ENCODE measurements at regions not wholly inside any gene's neighbourhood (a gene's known extent, or its start where the extent isn't known, plus 50 kb on each side); places are given as distances from the start of the nearest gene placed in this dataset.

DNA sequence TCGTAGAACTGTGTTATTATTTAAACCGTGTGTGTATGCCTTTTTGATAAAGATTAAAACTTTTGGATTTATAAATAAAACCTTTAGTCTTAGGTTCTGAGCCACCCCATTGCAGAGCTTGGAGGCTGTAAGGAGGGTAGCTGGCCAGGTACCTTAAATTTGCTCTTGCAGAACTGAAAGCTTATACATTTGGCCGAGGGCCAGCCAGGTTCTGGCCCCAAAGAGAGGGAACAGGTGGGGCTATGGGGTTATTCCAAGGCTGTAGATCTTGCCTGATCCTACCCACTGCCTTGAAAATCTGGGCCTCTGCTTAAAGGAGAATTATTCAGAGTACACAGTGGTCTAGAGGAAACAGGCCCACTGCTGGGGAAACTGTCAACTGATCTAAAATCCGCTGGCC lies 59.6 kb downstream of the CAMK2N1 start:
- peak; percentile 9 for DNase-seq (ENCODE audit: low read depth)
- TF ChIP-seq, protein P1, sequence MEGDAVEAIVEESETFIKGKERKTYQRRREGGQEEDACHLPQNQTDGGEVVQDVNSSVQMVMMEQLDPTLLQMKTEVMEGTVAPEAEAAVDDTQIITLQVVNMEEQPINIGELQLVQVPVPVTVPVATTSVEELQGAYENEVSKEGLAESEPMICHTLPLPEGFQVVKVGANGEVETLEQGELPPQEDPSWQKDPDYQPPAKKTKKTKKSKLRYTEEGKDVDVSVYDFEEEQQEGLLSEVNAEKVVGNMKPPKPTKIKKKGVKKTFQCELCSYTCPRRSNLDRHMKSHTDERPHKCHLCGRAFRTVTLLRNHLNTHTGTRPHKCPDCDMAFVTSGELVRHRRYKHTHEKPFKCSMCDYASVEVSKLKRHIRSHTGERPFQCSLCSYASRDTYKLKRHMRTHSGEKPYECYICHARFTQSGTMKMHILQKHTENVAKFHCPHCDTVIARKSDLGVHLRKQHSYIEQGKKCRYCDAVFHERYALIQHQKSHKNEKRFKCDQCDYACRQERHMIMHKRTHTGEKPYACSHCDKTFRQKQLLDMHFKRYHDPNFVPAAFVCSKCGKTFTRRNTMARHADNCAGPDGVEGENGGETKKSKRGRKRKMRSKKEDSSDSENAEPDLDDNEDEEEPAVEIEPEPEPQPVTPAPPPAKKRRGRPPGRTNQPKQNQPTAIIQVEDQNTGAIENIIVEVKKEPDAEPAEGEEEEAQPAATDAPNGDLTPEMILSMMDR (IDR thresholded peaks at IDR 0.05; ENCODE audit: insufficient read depth, low read depth, low read length, missing control alignments) = no peak
- H3K4me3 ChIP-seq (ENCODE audit: low read depth, low read length) = no peak overlapping the region

DNA sequence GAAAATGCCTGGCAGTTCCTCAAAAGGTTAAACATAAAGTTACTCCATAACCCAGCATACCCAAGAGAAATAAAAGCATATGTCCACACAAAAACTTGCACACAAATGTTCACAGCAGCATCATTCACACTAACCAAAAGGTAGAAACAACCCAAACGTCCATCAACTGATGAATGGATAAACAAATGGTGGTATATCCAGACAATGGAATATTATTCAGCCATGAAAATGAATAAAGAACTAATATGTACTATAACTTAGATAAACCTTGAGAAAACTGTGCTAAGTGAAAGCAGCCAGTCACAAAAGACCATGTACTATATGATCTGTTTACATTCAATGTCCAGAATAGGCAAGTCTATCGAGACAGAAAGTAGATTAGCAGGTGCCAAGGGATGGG lies 60.4 kb downstream of the CAMK2N1 start:
- no peak overlapping the region for H3K4me3 ChIP-seq (ENCODE audit: low read depth, low read length)
- no peak for DNase-seq (ENCODE audit: low read depth)
- TF ChIP-seq, protein P1 (IDR thresholded peaks at IDR 0.05; ENCODE audit: insufficient read depth, low read depth, low read length, missing control alignments) = no peak

DNA sequence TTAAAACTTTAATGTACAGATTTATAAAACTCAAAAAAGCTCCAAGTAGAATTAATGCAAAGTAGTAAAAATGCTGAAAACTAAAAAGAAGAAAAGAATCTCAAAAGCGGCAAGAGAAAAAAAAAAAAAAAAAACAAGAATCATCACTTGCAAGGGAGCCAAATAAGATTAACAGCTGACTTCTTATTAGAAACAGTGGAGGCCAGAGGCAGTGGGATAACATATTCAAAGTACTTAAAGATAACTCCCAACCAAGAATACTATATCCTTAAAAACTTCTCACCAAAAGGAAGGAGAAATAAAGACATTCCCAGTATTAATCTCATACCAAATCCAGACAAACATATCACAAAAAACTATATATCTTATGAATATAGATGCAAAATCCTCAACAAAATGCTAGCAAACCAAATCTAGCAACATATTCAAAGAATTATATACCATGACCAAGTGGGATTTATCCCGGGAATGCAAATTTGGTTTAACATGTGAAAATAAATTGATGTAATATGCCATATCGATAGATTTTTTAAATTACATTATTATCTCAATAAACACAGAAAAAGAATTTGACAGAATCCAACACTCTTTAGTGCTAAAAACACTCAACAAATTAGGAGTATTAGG lies 62.7 kb downstream of the CAMK2N1 start:
- H3K4me3 ChIP-seq (ENCODE audit: low read depth, low read length) = no peak overlapping the region
- no peak for DNase-seq (ENCODE audit: low read depth)
- TF ChIP-seq, protein P1 (IDR thresholded peaks at IDR 0.05; ENCODE audit: insufficient read depth, low read depth, low read length, missing control alignments) = no peak

DNA sequence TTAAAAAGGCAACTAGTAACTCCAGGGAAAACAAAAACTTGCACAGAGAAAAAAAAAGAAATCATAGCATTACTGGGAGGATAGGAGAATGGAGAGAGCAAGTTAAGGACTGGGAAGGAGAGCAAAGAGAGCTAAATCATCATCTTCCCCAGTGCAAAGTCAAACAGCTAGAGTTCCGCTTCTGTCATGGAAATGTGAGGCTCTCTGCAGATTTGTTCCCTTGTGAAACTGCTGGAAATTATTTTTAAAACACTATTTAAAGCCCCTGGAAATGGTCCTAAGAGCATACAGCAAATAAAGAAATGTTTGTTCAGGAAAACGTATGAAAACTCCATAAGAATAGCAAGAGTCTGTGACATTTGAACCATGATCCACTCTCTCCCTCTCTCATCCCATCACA lies 64.6 kb downstream of the CAMK2N1 start:
- TF ChIP-seq, protein P1 (IDR thresholded peaks at IDR 0.05; ENCODE audit: insufficient read depth, low read depth, low read length, missing control alignments) = no peak
- no peak overlapping the region for H3K4me3 ChIP-seq (ENCODE audit: low read depth, low read length)
- DNase-seq (ENCODE audit: low read depth) = no peak

DNA sequence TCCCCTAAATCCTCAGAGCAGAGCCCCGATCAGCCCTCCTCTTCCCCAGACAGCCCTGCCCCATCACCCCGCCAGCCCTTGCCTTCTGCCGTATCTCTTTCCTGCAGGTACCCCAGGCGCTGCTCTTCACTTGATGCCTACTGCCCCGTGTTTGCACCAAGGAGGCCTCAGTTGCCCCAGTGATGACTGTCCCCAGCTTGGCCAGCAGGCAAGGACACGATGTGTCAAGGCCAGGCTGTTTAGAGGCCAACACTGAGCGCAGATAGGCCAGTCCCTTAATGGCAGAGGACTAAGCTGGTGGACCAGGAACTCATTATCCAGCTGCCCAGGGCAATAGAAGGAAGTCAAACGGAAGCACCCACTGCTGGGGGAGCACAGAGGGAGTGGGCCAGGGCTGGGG lies 68.4 kb downstream of the CAMK2N1 start:
- DNase-seq (ENCODE audit: low read depth) = no peak
- no peak overlapping the region for H3K4me3 ChIP-seq (ENCODE audit: low read depth, low read length)
- TF ChIP-seq, protein P1 (IDR thresholded peaks at IDR 0.05; ENCODE audit: insufficient read depth, low read depth, low read length, missing control alignments) = no peak

DNA sequence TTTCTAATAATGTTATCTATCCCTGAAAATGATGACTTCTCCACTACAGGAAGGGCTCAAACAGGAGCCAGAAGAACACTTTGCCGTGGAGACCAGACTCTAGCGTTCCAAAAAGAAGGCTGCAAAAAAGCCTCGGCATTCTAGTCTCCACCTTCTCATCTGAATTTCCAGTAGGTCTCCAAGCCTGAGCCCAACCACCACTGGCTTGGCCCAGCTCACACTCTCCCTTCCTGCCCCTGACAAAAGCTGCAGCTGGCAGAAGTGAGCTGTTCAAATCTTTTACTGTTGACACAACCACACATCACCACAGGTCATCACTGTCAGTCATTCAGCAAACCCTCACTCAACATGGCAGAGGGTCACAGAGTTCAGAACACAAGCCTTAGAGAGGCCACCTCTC lies 69.3 kb downstream of the CAMK2N1 start:
- DNase-seq (ENCODE audit: low read depth) = no peak
- H3K4me3 ChIP-seq (ENCODE audit: low read depth, low read length) = no peak overlapping the region

More for the DNA sequence above, 69.3 kb downstream of the CAMK2N1 start:
- TF ChIP-seq, protein P1 (IDR thresholded peaks at IDR 0.05; ENCODE audit: insufficient read depth, low read depth, low read length, missing control alignments) = no peak

All from GM12865 (cell line).